ENCODE measurements at regions not wholly inside any gene's neighbourhood (a gene's known extent, or its start where the extent isn't known, plus 50 kb on each side); places are given as distances from the start of the nearest gene placed in this dataset.

DNA sequence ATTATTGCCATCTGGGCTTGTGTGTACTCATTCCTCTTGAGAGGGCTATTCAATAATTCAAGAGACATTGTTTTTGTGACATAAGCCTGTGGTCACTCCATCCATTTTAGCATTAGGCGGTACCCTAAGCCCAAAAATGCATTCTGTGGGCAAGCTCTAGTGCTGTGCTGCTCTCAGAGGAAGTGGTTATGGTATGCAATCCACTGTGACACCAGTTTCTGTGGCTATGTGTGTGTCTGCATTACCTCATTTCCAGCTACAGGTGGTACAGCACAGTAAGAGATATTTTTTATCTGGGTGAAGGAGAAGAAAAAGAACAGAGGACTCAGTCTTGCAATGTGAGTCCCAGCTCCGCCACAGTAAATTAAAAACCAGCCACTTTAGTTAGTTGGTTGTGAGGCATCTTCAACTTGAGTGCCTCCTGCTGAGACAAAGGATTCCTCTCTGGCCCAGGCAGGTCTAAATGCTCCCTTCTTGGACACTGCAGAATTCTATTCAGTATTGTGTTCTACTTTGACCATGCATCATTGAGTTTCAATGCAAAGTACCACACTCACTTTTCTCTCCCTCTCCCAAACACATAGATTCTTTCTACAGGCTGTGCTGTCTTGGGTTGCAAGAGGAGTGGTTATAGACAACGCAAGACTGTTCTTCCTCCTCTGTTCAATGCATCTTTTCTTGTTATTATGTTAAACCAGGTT, 777.8 kb upstream of the BRINP3 start:
- TF ChIP-seq ZNF274 (IDR thresholded peaks at IDR 0.05; ENCODE audit: low read depth, low read length) (no peak), YY1 (IDR thresholded peaks at IDR 0.05; ENCODE audit: insufficient read depth, insufficient read length) (no peak), SUZ12 (IDR thresholded peaks at IDR 0.05; ENCODE audit: extremely low read depth, insufficient read depth, insufficient read length) (no peak)

Data from NT2/D1 (cell line).